CD14-positive monocyte (primary cell): ENCODE measurements at regions not wholly inside any gene's neighbourhood (a gene's known extent, or its start where the extent isn't known, plus 50 kb on each side); places are given as distances from the start of the nearest gene placed in this dataset.

Experiments
- DNase-seq, 3 donors: peaks; one replicate each; pipeline ENCODE4 v3.0.0-alpha.2; 2011 to 2022
- H2AFZ ChIP-seq: 2 replicates; pipeline ENCODE4 v1.6.0; 2012; ENCODE audit warnings: mild to moderate bottlenecking, low read depth, low read length, inconsistent platforms; ENCODE audit not compliant: insufficient read depth, poor library complexity, severe bottlenecking
- H3K27ac ChIP-seq, 2 donors: 1 replicate in 1 of 2; 2 replicates in 1 of 2; pipeline ENCODE4 v1.5.1; 2012 to 2013; ENCODE audit warnings: low read length in 2 of 2, control low read depth in 1 of 2, inconsistent platforms in 1 of 2, low read depth in 1 of 2, mild to moderate bottlenecking in 1 of 2
- H3K27me3 ChIP-seq, 2 donors: one replicate each; pipeline versions ENCODE4 v1.6.0 to v1.6.1; 2011 to 2013; ENCODE audit warnings: low read length in 2 of 2; ENCODE audit not compliant: control insufficient read depth in 2 of 2, insufficient read depth in 2 of 2
- H3K36me3 ChIP-seq, 2 donors: replicated peaks in 1 of 2; 1 replicate in 1 of 2; 2 replicates in 1 of 2; pipeline versions ENCODE4 v1.5.1 to v1.6.1; 2012 to 2013; ENCODE audit warnings: low read length in 2 of 2, control low read depth in 1 of 2, inconsistent platforms in 1 of 2, mild to moderate bottlenecking in 1 of 2; ENCODE audit not compliant: insufficient read depth in 2 of 2, control insufficient read depth in 1 of 2
- H3K4me1 ChIP-seq, 2 donors: 1 replicate in 1 of 2; 2 replicates in 1 of 2; pipeline versions ENCODE4 v1.5.1 to v1.6.1; 2012 to 2013; ENCODE audit warnings: low read length in 2 of 2, control low read depth in 1 of 2, inconsistent platforms in 1 of 2, mild to moderate bottlenecking in 1 of 2, moderate library complexity in 1 of 2; ENCODE audit not compliant: insufficient read depth in 2 of 2, control insufficient read depth in 1 of 2
- H3K4me2 ChIP-seq: replicated peaks from 2 replicates; pipeline ENCODE3; 2012; ENCODE audit warnings: low read length, moderate library complexity, mild to moderate bottlenecking; ENCODE audit not compliant: poor library complexity, severe bottlenecking; ENCODE audit errors: extremely low read depth
- H3K4me3 ChIP-seq, 3 experiments: fragments of 200-600 bp in 1 of 3; sonication (generic) in 1 of 3; replicated peaks in 1 of 3; 1 replicate in 2 of 3; 2 replicates in 1 of 3; pipeline ENCODE4 v1.5.1; 2011 to 2013; ENCODE audit warnings: low read length in 3 of 3, mild to moderate bottlenecking in 3 of 3, control low read depth in 2 of 3, low read depth in 2 of 3, inconsistent platforms in 1 of 3, moderate library complexity in 1 of 3
- H3K79me2 ChIP-seq: 2 replicates; pipeline ENCODE4 v1.6.0; 2012; ENCODE audit warnings: mild to moderate bottlenecking, control low read depth, inconsistent platforms, low read length, moderate library complexity; ENCODE audit not compliant: insufficient read depth
- H3K9ac ChIP-seq: 2 replicates; pipeline ENCODE4 v1.6.0; 2017; ENCODE audit warnings: low read length, mild to moderate bottlenecking; ENCODE audit not compliant: insufficient read depth, poor library complexity, severe bottlenecking
- H3K9me3 ChIP-seq, 2 donors: replicated peaks in 1 of 2; 1 replicate in 1 of 2; 2 replicates in 1 of 2; pipeline versions ENCODE4 v1.5.1 to v1.6.1; 2012 to 2013; ENCODE audit warnings: low read length in 2 of 2, control low read depth in 1 of 2; ENCODE audit not compliant: control insufficient read depth in 1 of 2, insufficient read depth in 1 of 2
- H4K20me1 ChIP-seq: 2 replicates; pipeline ENCODE4 v1.6.0; 2012; ENCODE audit warnings: mild to moderate bottlenecking, low read length, control low read depth, moderate library complexity; ENCODE audit not compliant: insufficient read depth
- H3K27ac Mint-ChIP-seq, 7 donors: one replicate each; pipeline ENCODE4 v1.8.0; 2020; ENCODE audit warnings: mild to moderate bottlenecking in 7 of 7, mixed read lengths in 7 of 7, moderate library complexity in 6 of 7, inconsistent platforms in 2 of 7
- H3K27me3 Mint-ChIP-seq, 3 donors: one replicate each; pipeline ENCODE4 v1.8.0; 2021 to 2022; ENCODE audit warnings: low read depth in 3 of 3, mild to moderate bottlenecking in 3 of 3, mixed read lengths in 3 of 3, moderate library complexity in 3 of 3, inconsistent platforms in 1 of 3
- H3K36me3 Mint-ChIP-seq, 2 donors: one replicate each; pipeline ENCODE4 v1.8.0; 2020; ENCODE audit warnings: mixed read lengths in 2 of 2, inconsistent platforms in 1 of 2, mild to moderate bottlenecking in 1 of 2
- H3K4me1 Mint-ChIP-seq: one replicate; pipeline ENCODE4 v1.8.0; 2020; ENCODE audit warnings: mild to moderate bottlenecking, mixed read lengths
- H3K4me3 Mint-ChIP-seq, 2 donors: one replicate each; pipeline ENCODE4 v1.8.0; 2020; ENCODE audit warnings: mild to moderate bottlenecking in 2 of 2, mixed read lengths in 2 of 2, moderate library complexity in 1 of 2
- H3K9me3 Mint-ChIP-seq, 7 donors: one replicate each; pipeline ENCODE4 v1.8.0; 2020 to 2022; ENCODE audit warnings: mixed read lengths in 7 of 7, mild to moderate bottlenecking in 6 of 7, moderate library complexity in 6 of 7, inconsistent platforms in 2 of 7
- WGBS: methylation state at CpG from one replicate; pipeline ENCODE4 v1.1.5; 2013; ENCODE audit warnings: missing lambda C conversion rate; ENCODE audit not compliant: insufficient coverage; 5-methylcytosine and 5-hydroxymethylcytosine counted together
- intact Hi-C, 2 donors: fragments of 100-400 bp; cut with micrococcal nuclease; formaldehyde crosslinking; loops; one replicate each; pipeline versions ENCODE4 v1.15.0 to v1.15.1; 2023
- TF ChIP-seq, protein P1 (sequence below): fragments of 200-600 bp; IDR thresholded peaks from one replicate; pipeline ENCODE4 v1.8.0; 2022; ENCODE audit warnings: antibody characterized with exemption, mild to moderate bottlenecking

- H3K27me3 Mint-ChIP-seq: peaks cover 0 to 6% (median 2%) of the 10 kb centered on the region in 3 donors
- H3K27ac Mint-ChIP-seq: peak overlapping the region in 1 of 7 donors; percentile 53
- Histone ChIP-seq H3K4me2 (no peak overlapping the region), H3K4me3 (no peak overlapping the region), H4K20me1 (no peaks in the 10 kb centered on the region), H3K36me3 (no peaks in the 10 kb centered on the region), H3K9ac (no peak overlapping the region), H3K27me3 (no peaks in the 10 kb centered on the region), H3K9me3 (no peaks in the 10 kb centered on the region), H3K79me2 (no peaks in the 10 kb centered on the region), H3K27ac (no peak overlapping the region), H2AFZ (no peak overlapping the region), H3K4me1 (no peaks in the 10 kb centered on the region)
- H3K9me3 Mint-ChIP-seq: peaks cover 0 to 3% (median 0%) of the 10 kb centered on the region in 7 donors
- H3K4me1 Mint-ChIP-seq: no peaks in the 10 kb centered on the region
- TF ChIP-seq, protein P1, sequence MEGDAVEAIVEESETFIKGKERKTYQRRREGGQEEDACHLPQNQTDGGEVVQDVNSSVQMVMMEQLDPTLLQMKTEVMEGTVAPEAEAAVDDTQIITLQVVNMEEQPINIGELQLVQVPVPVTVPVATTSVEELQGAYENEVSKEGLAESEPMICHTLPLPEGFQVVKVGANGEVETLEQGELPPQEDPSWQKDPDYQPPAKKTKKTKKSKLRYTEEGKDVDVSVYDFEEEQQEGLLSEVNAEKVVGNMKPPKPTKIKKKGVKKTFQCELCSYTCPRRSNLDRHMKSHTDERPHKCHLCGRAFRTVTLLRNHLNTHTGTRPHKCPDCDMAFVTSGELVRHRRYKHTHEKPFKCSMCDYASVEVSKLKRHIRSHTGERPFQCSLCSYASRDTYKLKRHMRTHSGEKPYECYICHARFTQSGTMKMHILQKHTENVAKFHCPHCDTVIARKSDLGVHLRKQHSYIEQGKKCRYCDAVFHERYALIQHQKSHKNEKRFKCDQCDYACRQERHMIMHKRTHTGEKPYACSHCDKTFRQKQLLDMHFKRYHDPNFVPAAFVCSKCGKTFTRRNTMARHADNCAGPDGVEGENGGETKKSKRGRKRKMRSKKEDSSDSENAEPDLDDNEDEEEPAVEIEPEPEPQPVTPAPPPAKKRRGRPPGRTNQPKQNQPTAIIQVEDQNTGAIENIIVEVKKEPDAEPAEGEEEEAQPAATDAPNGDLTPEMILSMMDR: no peak
- no peaks in the 10 kb centered on the region for H3K36me3 Mint-ChIP-seq
- no peak overlapping the region for H3K4me3 Mint-ChIP-seq
- 72% methylated on average over 3 of the region's 6 CpGs for WGBS
- DNase-seq: no peak
- intact Hi-C loops: no loop called here
These were observed 92.0 kb upstream of the AFDN start for GRCh38 chr6:167734662-167735083.

GRCh38 chr6:167735084-167735950 is 91.4 kb upstream of the AFDN start:
- Mint-ChIP-seq H3K27me3 (peaks cover 0 to 4% (median 2%) of the 10 kb centered on the region in 3 donors), H3K4me1 (no peaks in the 10 kb centered on the region), H3K4me3 (no peak overlapping the region), H3K9me3 (peaks cover 0 to 3% (median 0%) of the 10 kb centered on the region in 7 donors), H3K27ac (no peak overlapping the region), H3K36me3 (no peaks in the 10 kb centered on the region)
- Histone ChIP-seq H3K4me2 (no peak overlapping the region), H3K36me3 (no peaks in the 10 kb centered on the region), H3K79me2 (no peaks in the 10 kb centered on the region), H3K4me1 (no peaks in the 10 kb centered on the region), H3K27ac (no peak overlapping the region), H3K4me3 (no peak overlapping the region), H3K9ac (no peak overlapping the region), H4K20me1 (no peaks in the 10 kb centered on the region), H3K27me3 (no peaks in the 10 kb centered on the region), H2AFZ (no peak overlapping the region), H3K9me3 (no peaks in the 10 kb centered on the region)
- 93% methylated on average over 18 of the region's 30 CpGs for WGBS
- intact Hi-C loops: no loop called here
- TF ChIP-seq, protein P1: no peak
- DNase-seq: no peak
